HUDEP-2 (cell line): ENCODE measurements at regions not wholly inside any gene's neighbourhood (a gene's known extent, or its start where the extent isn't known, plus 50 kb on each side); places are given as distances from the start of the nearest gene placed in this dataset.

Experiments
- DNase-seq, 76 experiments: peaks; one replicate each; lab custom pipeline; 2025; ENCODE audit not compliant: unreplicated experiment in 76 of 76; lab: John Stamatoyannopoulos, UW

DNA sequence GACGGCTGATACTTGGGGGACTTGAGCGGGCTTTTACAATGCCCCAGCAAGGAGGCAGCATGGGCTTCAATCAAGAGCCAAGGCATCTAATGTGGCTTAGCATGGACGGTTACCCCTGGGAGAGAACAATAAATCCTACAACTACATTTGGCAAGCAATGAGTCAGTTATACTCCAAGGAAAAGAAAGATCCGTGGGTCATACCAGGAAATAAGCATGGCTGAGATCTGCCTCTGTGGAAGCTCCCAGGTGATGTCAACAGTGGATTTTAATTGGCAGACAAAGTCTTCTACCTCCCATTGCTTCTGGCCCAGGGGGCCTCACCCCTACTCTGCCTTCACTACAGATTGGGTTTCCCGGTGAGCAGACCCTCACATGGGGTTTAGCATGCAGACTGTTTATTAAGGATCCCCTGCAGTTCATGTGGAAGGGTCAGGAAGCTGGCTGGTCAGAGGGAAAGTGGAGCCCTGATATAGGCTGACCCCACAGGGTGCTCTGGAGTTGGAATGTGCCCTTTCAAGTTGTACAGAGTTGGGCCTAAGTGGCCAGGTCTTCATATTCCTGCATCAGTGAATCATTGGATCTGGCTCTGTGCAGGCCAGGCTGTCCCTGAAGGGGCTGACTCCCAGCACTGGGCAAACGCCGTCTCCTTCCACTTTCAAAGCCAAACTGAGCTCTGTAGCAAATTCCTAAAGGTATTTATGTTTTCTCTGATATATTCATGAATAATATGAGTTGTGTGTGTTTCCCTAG is 91.3 kb upstream of the GGTLC1 start:
- no peak for DNase-seq

- DNase-seq = no peak
Observed at GRCh38 chr20:24077145-24077544, 88.6 kb upstream of the GGTLC1 start.

GRCh38 chr20:24070679-24071078 is 82.1 kb upstream of the GGTLC1 start:
- DNase-seq = no peak

GRCh38 chr20:24066076-24066700 is 77.6 kb upstream of the GGTLC1 start:
- no peak for DNase-seq

DNA sequence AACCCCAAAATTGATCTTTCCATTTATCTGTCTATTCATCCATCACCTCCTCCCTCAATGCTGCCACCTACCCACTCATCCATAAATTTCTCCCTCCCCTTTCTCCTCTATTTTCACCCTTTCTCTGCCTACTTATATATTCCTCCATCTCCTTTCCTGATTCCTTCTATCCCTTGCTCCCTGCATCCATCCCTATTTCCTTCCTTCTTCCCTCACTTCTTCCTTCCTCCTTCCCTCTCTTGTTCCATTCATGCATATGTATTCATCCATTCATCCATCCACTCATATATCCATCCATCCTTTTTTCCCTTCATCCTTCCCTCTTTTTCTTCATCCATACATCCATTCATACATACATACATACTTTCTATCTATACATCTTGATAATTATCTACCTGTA is 76.3 kb upstream of the GGTLC1 start:
- DNase-seq = no peak

DNA sequence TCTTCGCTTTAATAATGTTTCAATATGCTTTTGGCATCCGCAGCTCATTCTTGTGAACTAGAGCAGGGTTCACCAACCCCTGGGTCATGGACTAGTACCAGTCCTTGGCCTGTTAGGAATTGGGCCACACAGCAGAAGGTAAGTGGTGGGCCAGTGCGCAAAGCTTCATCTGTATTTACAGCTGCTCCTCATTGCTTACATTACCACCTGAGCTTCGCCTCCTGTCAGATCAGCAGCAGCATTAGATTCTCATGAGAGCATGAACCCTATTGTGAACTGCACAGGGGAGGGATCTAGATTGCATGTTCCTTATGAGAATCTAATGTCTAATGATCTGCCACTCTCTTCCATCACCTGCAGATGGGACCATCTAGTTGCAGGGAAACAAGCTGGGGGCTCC is 75.5 kb upstream of the GGTLC1 start:
- DNase-seq = no peak

- no peak for DNase-seq
Observed at GRCh38 chr20:24063100-24063499, 74.5 kb upstream of the GGTLC1 start.

GRCh38 chr20:24060851-24061590 is 72.4 kb upstream of the GGTLC1 start:
- no peak for DNase-seq

- DNase-seq = no peak
Observed at GRCh38 chr20:24059174-24059573, 70.6 kb upstream of the GGTLC1 start.

GRCh38 chr20:24056491-24056890 is 67.9 kb upstream of the GGTLC1 start:
- no peak for DNase-seq

GRCh38 chr20:24052599-24053275 is 64.2 kb upstream of the GGTLC1 start:
- no peak for DNase-seq

- no peak for DNase-seq
Observed at GRCh38 chr20:24051160-24051559, 62.6 kb upstream of the GGTLC1 start.

DNA sequence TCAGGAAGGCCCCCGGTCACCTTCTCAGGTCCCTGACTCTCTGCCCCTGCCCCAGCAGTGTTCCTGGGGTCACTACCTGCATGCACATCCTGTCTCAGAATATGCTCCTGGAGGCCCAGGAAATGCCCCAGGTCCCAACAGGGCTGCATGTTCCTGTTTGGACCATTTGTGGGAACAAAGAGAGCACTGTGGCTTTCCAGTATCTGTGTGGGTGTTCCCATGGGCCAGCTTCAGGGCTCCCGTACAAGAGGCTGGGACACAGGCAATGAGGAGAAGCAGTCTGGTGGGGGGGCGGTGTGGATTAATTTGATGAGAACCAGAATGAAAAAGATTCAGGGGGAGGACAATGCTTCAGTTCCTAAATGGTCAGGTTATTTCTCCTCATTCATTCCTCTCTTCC is 61.5 kb upstream of the GGTLC1 start:
- no peak for DNase-seq

GRCh38 chr20:24049081-24049480 is 60.5 kb upstream of the GGTLC1 start:
- DNase-seq = no peak

DNA sequence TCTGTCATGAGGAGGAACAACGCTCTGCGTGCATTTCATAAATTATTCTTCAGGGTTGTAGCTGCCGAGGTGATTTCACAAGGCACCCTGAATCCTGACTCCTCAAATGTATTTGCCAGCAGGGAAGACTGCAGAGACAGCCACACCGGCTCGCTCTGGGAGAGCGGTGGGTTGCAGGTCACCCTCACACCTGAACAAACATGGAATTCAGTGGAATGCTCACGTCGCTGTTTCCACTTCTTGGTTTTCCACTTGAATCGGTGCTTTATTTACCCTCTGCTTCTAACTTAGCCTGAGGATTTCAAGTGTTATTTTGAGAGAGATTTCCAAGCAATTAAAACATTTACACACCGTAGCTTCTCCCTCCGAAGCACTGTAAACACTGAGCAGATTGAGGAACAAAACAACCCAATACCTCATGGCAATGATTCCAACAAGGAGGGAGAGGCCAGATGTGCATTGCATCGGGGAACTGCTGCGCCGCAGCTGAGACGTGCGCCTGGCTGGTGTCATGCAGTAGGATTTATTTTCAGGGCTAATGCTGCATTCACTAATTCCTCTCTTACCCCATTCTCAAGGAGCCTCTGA is 59.5 kb upstream of the GGTLC1 start:
- no peak for DNase-seq

DNA sequence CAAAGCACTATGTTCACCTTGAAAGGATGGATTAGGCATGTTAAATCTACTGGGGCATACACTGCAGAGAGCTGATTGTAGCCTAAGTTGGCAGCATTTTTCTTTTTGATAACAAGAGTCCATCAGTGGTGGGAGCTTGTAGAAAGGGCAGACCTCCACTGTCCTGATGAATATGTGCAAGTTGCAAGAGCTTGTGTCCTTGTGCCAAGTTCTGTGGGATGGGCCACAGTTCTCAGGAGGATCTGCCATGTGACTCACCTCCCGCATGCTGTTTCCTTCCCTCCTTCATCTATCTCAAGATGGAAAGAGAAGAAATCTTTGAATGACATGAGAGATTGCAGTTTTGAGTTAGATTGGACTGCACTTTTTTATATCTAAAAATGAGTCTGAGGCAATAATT is 58.3 kb upstream of the GGTLC1 start:
- no peak for DNase-seq

DNA sequence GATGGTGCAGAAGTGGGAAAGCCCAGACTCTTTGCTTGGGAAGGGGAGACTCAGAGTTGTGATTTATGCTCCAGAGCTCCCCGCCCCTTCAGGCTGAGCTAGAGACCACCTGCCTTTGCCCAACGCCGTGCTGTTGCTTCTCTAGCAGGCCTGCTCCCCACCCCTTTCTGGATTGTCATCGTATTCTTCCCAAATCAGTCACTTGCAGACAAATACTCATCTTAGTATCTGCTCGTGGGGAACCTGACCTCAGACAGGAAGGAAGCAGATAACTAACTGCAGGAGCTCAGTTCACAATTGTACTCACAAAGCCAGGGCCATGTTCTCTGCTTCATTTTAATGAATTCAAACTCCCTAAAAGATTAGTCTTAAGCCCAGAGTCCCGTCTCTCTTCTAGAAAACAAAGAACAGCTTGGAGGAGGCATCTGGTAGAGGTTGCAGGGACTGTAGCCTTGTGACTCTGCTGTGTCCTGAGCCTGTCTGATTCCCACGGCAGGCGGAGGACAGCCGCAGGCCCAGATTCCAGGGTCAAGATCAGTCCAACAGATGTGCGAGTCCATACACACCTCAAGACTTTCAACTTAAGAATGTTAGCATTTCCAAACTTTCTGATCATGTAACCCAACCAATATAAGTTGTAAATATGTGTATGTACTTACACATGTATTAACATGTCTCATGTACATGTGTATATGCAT is 57.2 kb upstream of the GGTLC1 start:
- no peak for DNase-seq

- DNase-seq = no peak
Observed at GRCh38 chr20:24043294-24043693, 54.7 kb upstream of the GGTLC1 start.

DNA sequence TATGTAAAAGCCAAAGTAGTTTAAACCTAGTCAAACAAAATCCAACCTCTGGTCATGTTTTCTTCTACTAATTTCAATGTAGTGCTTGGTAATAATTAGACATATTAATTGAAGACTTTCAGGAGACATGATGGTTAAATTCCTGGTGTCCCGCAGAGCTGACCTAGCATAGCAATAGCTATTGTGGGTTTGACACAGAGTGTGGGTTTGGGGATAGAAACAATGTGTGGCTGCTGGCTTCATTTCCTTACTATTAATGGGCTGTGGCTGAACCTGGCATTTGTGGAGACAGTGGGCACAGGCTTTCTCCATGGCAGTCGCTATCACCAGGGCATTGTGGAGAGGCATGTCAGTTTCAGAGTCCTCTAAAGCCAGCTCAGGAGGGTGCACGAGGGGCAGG is 54.1 kb upstream of the GGTLC1 start:
- DNase-seq = no peak

DNA sequence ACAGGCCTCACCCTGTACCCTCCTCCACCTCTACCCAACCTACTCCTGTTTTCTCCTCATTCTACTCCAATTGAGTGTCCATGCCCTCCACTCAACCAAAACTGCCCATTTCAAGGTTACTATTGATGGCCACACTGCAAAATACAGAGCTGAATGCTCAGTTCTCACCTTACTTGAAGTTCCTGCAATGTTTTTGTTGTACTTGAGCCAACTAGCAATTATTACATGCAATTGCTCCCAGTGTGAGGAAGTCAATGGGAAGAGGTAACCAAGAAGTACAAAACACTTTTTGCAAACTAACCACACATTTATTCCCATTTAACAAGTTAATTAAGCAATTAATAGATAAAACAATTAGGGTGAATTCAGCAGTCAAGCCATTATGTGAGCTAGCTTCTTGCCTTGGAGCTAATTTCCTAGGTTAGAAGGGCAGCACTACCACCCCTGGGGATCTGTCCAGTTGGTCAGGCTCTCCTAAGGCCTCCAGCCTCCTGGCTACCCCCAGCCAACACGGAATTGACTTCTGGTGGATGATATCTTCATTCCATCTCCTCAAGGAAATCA is 52.4 kb upstream of the GGTLC1 start:
- no peak for DNase-seq
